HG03159 (cell line): ENCODE measurements at regions not wholly inside any gene's neighbourhood (a gene's known extent, or its start where the extent isn't known, plus 50 kb on each side); places are given as distances from the start of the nearest gene placed in this dataset.

Source experiments
- ATAC-seq: cut with Tn5 transposase; IDR thresholded peaks from one replicate; pipeline ENCODE4 v1.9.1; 2021; ENCODE audit warnings: mild to moderate bottlenecking, moderate library complexity; ENCODE audit not compliant: unreplicated experiment

DNA sequence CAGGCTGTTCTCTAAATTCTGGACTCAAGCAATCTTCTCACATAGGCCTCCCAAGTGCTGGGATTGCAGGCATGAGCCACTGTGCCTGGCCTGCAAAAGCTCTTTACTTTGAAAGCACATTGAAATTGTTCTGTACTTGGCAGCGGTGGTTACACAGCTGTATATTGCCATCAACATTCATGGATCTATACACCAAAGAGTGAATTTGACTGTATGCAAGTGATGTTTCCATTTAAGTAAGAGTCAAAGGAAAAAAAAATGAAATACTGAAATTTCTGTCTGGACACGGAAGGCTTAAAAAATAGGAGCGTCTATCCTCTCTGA is 450.6 kb upstream of the PSMD7 start:
- no peak for ATAC-seq

GRCh38 chr16:73845238-73846006 is 451.2 kb upstream of the PSMD7 start:
- no peak for ATAC-seq

GRCh38 chr16:73840728-73841127 is 455.9 kb upstream of the PSMD7 start:
- no peak for ATAC-seq

DNA sequence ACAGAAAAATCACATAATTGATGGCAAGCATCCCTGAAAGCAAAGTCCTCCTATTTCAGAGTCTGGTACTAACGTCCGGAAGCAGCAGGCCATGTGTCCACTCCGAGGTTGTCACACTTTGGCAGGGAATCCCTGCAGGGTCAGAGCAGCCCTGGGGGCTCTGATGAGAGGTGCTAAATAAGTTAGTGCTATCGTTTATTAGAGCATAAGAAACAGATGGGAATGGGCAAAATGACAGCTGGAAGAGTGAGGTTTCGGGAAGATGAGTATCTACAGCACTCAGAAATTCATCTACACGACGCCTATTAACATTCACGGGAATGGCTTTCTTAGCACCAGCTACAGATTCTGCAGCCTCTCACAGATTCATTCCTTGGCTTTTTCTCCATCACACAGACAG is 465.4 kb upstream of the PSMD7 start:
- no peak for ATAC-seq

- ATAC-seq, result no peak
Measured at GRCh38 chr16:73823205-73823849, 473.3 kb upstream of the PSMD7 start.

DNA sequence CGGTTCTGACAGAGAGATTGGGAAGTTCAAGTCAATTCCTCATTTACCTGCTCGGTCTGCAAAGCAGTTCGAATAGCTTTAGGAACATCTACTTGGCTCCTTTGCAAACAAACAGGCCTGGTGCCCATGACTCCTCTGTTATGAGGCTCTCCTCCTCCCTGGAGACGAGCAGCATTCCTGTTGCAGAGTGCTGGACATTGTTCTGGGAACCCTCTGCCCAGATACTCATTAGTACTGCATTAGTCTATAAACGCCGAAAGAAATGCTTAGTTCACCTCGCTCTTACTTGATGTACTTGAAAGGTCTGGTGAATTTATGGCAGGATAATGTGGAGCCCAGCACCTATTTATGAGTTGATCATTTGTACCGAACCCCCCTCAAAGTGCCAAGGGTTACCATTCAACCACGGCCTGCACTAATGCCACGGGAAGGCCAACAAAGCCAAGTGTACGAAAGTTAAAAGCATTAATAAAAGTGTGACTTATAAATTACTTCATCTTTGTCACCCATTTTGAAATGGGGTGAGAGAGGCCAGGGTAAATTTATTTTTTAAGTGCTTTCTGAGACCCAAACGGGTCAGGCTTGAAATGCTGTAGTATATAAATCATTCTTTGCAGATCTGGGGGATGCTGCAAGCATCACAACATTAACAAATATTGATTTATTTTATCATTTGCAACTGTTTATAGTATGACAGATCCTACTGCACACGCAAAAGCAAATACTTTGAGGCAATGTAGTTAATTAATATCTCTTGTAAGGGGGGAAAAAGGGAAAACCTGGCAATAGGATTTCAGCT is 478.9 kb upstream of the PSMD7 start:
- no peak for ATAC-seq

- no peak for ATAC-seq
Measured at GRCh38 chr16:73813527-73813926, 483.1 kb upstream of the PSMD7 start.

DNA sequence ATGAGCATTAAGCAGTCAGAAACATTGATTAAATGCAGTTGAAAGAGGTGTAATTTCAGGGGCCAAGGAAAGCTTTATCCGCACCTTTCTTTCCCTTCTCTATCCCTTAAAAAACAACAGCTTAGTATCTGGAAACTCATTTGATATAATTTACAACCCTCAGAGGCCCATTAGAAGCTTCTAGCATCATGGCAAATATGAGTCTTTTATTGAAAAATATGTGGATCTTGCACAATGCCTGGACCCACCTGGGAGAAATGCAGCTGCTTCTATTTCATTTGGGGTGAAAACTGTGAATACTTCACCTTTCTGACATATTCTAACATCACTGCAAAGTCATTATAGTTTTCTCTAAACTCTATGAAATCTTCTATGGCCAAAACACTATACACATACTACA is 492.2 kb upstream of the PSMD7 start:
- ATAC-seq, result no peak

GRCh38 chr16:73798471-73798870 is 498.1 kb upstream of the PSMD7 start:
- no peak for ATAC-seq

- no peak for ATAC-seq
Measured at GRCh38 chr16:73797115-73797514, 499.5 kb upstream of the PSMD7 start.

GRCh38 chr16:73796241-73796640 is 500.4 kb upstream of the PSMD7 start:
- ATAC-seq, result no peak

DNA sequence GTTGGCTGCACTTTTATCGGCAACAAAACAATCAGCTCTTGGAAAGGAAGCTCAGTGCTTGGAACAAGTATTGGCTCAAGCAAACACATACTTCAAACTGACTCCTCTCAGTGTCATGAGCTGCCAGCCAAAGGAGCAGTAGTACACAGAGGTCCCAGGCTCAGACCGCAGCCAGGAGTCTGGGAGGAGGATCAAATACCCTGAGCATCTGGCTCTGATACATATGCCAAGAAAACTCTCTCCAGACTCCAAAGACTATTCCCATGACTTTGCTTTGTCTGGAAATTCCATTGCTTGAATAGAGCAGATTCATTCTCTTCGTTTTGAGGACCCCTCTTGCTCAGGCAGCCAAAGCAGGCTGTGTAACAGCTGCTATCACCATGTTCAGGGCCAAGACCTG is 501.6 kb upstream of the PSMD7 start:
- ATAC-seq, result no peak

GRCh38 chr16:73793871-73794437 is 502.7 kb upstream of the PSMD7 start:
- ATAC-seq, result no peak

- no peak for ATAC-seq
Measured at GRCh38 chr16:73793260-73793659, 503.4 kb upstream of the PSMD7 start.

- no peak for ATAC-seq
Measured at GRCh38 chr16:73792199-73793020, 504.2 kb upstream of the PSMD7 start.

DNA sequence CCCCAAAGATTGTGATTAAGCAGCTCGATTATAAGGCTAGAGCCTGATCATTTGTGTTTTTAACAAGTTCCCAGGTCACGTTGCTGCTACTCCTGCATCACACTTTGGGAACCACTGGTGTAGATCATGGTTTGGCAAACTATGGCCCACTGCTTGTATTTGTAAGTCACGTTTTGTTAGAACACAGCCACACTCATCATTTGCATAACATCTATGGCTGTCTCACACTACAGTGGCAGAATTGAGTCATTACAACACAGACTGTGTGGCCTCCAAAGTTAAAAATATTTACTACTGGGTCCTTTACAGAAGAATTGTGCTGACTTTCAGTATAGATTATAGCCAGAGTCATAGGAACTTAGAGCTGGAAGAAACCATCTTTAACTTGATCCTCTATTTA is 515.3 kb upstream of the PSMD7 start:
- no peak for ATAC-seq

DNA sequence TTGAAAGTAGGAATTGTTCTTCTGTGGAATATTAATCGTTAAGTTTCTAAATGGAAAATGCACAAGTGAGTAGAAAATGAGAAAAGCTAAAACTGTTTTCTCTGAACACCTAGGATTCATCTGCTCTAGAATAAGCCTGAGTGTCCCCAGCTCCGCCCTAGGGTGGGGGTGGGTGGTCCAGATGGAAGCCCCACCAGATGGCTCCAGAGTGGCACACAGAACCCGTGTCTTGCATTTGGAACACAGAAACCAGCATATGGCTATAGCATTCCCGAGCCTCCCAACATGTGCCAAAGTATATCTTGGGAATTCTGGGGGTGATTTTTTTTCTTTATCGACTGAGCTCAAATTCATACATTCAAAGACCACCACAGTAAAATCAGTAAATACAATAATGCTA is 517.7 kb upstream of the PSMD7 start:
- no peak for ATAC-seq

DNA sequence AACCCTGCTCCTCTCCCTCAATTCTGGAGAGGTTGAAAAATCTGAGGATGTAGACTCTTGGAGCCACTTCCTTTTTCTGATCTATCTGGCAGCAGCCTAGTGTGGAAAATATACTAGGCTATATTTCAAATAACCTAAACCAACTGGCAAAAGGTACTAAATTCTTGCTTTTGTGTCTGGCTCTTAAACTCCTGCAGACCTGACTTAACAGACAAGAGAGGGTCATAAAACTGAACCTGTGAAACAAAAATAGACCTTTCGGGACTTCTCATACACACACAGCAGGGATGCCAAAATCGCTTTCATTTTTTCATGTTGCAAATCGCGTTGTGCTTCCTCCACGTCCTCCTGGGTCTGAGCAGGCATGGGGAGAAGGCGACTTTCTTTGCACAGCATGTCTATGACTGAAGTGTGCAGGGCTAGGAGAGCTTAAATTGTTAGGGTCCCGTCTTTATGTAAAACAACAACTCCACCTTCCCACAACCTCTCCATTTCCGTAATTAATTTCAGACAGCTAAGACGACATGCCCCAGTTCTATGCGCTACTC is 520.7 kb upstream of the PSMD7 start:
- ATAC-seq, result no peak

GRCh38 chr16:73771196-73772064 is 525.2 kb upstream of the PSMD7 start:
- ATAC-seq, result no peak

GRCh38 chr16:73768786-73769203 is 527.8 kb upstream of the PSMD7 start:
- no peak for ATAC-seq
